IPS DF 4.7 (cell line): ENCODE measurements at regions not wholly inside any gene's neighbourhood (a gene's known extent, or its start where the extent isn't known, plus 50 kb on each side); places are given as distances from the start of the nearest gene placed in this dataset.
"Not testable (repeated sequence)": the region's sequence is repeated elsewhere in the genome, so short reads cannot be mapped to it uniquely, and the experiment has no call there.

Source experiments
- DNase-seq: peaks from one replicate; pipeline ENCODE4 v3.0.0-alpha.2; 2013; ENCODE audit warnings: low spot score; ENCODE audit errors: extremely low read depth

GRCh38 chr3:106514431-106514830 is 645.6 kb upstream of the CBLB start:
- DNase-seq = no peak

DNA sequence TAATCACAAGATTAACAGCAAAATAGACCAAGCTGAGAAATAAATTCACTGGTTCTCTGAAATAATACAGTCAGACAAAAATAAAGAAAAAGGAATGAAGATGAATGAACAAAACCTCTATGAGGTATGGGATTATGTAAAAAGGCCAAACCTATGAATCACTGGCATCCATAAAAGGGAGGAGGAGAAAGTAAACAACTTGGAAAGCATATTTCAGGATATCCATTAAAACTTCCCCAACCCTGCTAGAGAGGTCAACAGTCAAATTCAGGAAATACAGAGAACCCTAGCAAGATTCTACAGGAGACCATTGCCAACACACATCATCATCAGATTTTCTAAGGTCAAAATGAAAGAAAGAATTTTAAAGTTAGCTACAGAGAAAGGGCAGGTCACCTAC is 649.7 kb upstream of the CBLB start:
- no peak for DNase-seq

GRCh38 chr3:106522397-106522796 is 653.6 kb upstream of the CBLB start:
- DNase-seq = no peak

DNA sequence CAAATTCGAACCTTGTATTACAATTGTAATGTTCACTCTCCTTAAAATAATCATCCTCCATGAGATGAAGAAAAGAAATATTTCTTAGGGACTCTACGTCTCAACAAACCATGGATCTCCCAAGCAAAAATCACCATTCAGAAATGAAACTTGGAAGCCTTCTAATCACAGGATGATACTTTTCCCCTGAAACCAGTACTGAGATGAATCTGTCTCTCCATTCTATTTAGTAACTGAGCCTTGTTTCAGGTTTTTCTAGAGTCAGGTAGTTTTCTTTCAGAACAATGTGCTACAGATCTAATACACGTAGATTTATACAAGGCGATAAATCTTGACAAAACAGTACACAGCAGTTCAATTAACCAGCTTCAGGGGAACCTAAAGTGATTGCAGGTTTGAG is 660.1 kb upstream of the CBLB start:
- no peak for DNase-seq

DNA sequence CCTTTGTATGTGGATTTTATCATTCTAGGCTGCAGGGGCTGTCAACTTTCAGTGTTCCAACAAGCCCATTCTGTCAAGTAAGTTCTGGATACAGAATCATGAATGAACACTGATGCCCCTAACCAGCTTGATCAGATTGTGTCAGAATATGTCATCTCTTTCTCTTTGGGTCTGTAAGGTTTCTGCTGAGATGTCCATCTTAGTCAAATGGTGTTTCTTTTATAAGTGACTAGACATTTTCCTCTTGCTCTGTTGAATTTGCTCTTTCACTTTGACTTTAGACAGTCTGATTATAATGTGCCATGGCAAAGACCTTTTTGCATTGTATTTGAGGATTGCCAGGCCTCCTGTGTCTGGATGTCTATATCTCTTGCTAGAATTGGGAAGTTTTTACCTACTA is 660.9 kb upstream of the CBLB start:
- DNase-seq = no peak

DNA sequence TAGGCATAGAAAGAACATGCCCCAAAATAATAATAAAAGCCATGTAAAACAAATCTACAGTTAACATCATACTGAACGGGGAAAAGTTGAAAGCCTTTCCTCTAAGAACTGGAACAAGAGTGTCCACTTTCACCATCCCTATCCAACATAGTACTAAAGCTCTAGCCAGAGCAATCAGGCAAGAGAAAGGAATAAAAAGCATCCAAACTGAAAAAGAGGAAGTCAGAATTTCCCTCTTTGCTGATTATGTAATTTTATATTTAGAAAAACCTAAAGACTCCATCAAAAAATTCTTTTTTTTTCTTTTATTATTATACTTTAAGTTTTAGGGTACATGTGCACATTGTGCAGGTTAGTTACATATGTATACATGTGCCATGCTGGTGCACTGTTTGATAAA is 661.6 kb upstream of the CBLB start:
- DNase-seq = no peak

DNA sequence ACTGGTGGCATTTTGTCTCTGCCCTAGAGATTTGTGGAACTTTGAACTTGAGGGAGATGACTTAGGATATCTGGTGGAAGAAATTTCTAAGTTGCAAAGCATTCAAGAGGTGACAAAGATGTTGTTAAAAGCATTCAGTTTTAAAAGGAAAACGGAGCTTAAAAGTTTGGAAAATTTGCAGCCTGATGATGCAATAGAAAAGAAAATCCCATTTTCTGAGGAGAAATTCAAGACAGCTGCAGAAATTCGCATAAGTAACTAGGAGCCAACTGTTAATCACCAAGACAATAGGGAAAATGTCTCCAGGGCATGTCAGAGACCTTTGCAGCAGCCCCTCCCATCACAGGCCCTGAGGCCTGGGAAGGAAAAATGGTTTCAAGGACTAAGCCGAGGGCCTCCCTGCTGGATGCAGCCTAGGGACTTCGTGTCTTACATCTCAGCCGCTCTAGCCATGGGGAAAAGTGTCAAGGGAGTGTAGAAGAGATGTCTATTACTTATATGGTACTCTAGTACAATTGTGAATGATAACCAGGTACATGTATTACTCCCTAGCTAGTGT is 663.0 kb upstream of the CBLB start:
- DNase-seq = not testable (repeated sequence)

DNA sequence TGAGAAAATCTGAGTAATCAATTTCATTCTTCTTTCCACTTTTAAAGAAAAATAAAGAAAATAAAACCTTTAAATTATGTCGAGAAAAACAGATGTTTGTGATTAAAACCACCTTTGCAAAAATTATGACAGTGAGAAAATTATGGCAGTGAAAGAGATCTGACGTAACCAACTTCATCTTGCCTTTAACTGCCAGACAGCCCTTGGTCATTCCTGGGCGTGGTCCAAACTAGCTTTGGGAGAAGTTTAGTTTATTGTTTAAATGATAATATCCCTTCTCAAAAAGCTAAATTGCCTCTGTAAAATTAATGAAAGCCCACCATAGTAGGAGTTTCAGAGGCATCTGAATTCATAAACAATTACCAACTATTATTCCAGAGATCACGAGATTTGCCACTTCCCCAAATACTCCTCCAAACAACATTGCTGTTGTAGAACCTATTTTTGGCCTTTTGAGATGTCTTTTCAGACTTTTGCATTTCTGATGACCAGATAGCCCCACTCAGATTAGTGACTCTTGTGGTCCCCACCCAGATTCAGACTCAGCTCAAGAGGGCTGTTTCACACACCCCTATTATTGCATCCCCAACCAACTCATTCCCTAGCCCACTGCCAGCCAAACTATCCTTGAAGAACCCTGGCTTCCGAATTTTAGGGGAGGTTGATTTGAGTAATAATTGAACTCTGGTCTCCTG is 664.4 kb upstream of the CBLB start:
- no peak for DNase-seq

DNA sequence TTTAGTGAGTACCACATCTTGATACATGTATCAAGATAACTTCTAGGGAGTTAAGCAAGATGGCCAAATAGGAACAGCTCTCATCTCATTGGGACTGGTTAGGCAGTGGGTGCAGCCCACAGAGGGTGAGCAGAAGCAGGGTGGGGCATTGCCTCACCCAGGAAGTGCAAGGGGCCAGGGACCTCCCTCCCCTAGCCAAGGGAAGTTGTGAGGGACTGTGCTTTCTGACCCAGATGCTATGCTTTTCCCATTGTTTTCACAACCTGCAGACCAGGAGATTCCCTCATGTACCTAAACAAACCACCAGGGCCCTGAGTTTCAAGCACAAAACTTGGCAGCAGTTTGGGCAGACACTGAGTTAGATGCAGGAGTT is 665.0 kb upstream of the CBLB start:
- no peak for DNase-seq

- no peak for DNase-seq
These were observed 665.4 kb upstream of the CBLB start for GRCh38 chr3:106534206-106534605.

- DNase-seq = no peak
These were observed 671.9 kb upstream of the CBLB start for GRCh38 chr3:106540743-106541142.

DNA sequence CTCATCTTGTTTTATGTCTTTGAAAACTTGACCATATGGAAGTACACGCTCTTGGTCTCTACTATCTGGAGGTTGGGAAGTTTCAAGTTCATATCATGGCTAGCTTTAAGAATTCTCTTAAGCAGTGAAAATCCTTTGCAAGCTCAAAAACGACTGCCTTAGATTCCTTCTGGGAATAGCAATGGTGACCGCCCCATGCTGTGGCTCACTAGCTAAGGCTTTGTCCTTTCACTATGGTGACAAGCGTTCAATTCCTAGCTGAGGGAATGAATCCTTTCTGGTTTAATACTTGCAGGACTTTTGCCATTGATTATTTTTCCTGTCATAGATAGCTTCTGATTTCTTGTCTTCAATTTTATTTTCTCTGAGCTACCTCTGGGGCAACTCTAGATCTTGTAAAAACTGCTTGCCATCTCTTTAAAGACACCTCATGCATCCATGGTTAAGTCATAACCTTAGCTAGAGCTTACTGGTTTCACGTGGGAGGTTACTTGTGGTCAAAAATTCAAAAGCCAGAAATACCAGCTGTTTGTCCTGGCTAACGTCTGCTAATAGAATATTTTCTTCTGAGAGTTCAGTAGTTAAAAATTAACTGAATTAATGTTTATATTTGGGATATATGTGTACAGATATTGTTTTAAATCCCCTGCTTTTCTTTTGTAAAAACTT is 673.4 kb upstream of the CBLB start:
- no peak for DNase-seq

GRCh38 chr3:106552351-106553043 is 683.7 kb upstream of the CBLB start:
- no peak for DNase-seq

DNA sequence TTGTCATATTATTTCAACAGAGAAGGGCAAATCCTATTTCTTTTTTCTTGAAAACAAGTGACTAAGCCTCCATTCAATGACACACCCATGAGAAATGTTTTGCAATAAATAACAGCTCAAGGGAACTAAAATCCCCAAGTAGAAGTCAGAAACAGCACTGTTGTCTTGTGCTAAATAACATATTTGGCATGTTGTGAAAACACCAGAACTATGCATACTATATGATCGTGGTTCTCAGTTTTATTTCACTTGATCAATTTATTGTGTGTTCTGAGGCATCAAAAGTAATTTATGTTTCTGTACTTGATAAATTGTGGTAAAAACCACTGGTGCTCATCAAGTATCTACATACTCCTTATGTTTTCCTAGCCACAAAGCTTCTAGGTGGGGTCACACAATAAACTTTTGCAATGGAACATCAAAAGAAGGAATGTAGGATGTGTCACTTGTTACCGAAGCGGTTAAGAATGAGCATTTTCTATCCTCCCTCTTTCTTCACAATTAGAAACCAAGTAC is 691.7 kb upstream of the CBLB start:
- no peak for DNase-seq

DNA sequence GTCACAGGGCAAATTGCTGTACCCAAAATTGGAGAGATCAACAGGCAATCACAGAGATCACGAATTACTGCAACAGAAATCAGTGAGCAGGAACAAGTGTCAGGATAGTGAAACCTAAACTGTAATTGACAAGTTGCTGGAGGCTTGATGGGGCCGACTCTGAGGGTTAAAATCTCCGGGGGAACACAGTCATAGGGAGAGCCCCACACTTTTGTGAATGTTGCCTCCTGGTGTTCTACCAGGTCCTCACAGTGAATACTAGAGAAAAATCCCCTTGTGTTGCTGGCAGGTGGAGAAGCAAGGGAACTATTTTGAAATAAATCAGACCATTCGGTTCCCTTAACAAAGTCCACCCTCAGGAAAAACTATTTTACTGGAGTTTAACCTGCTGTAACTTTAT is 697.5 kb upstream of the CBLB start:
- no peak for DNase-seq

GRCh38 chr3:106570426-106570825 is 701.6 kb upstream of the CBLB start:
- no peak for DNase-seq

- no peak for DNase-seq
These were observed 704.8 kb upstream of the CBLB start for GRCh38 chr3:106573605-106574004.

GRCh38 chr3:106575029-106575428 is 706.2 kb upstream of the CBLB start:
- no peak for DNase-seq

DNA sequence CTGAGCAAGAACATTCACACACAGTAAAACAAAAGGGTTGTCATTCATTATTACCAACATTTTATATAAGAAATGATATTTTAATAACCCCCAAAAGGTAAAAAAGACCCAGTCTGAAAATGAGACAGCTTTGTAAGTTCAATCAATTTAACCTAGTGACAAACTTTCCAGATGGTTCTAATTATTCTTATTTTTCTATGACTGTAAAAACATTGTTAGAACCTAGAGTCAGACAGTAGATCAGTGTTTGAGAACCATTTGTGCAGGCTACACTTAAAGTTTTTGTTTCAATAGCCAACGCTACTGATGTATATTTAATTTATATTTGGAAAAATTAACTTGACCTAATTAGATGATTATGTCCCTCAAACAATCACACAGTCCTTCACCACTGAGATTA is 708.4 kb upstream of the CBLB start:
- DNase-seq = no peak

- DNase-seq = no peak
These were observed 710.1 kb upstream of the CBLB start for GRCh38 chr3:106578911-106579310.

DNA sequence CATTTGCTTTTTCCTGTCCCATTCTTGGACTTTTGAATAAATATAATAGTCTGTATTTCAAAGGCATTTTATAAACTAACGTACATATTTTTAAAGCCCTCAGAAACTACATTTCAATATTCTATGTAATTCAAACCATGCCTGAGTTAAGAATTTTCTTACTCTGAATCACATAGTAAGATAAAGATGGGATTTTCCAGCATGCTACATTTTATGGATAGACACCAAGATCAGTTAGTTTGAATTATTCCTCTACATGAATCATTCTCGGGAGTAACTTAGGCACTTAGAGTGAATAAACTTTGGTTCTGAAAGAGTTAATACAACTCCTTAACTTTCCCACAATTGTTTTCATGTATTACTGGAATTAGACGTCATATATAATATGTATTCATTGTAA is 713.3 kb upstream of the CBLB start:
- no peak for DNase-seq

- no peak for DNase-seq
These were observed 718.7 kb upstream of the CBLB start for GRCh38 chr3:106587551-106587950.
